Stimulated activated CD4-positive, alpha-beta T cell treated with anti-CD3 and anti-CD28 coated beads, Interleukin-4, amount 100 ng/mL, for 48 hours (primary cell): ENCODE measurements at regions not wholly inside any gene's neighbourhood (a gene's known extent, or its start where the extent isn't known, plus 50 kb on each side); places are given as distances from the start of the nearest gene placed in this dataset.

Experiments
- DNase-seq, 2 donors: peaks; one replicate each; pipeline ENCODE4 v3.0.0-alpha.2; 2020; ENCODE audit warnings: low read depth in 2 of 2

DNA sequence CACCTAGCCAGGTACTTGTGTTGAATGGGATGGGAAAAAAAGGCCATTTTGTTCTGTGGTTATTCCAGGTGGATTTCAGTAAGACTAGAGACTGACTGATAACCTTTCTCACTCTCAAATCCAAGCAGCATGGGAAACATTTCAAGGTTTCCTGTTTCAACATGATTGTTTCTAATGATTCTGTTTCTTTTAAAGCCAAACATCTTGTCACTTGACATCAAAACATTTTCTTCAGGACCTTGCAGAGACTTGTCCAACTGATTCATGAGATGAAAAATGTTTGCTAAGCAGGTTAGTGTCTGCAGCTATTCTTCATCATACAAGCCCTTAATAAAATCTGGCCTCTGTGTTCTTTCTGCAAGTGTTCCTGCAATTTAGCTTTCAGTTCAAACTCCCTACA is 456.5 kb upstream of the CWC22 start:
- no peak for DNase-seq

DNA sequence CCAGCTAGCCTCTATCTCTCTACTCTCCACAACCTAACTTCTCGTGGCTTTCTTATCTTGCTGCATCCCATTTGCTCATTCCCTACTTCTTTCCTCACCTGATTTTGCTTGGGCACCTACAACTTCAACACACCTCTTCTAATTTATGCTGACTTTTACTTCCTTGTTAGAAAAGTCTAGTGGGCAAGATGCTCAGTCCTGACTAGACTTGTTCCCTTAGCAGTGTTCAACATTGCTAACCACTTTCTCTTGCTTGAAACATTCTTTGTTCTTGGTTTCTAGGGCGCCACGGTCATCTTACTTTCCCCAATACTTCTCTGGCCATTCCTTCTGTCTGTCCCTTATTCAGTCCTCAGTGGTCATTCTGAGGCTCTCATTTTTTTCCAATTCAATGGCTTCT is 454.7 kb upstream of the CWC22 start:
- no peak for DNase-seq

DNA sequence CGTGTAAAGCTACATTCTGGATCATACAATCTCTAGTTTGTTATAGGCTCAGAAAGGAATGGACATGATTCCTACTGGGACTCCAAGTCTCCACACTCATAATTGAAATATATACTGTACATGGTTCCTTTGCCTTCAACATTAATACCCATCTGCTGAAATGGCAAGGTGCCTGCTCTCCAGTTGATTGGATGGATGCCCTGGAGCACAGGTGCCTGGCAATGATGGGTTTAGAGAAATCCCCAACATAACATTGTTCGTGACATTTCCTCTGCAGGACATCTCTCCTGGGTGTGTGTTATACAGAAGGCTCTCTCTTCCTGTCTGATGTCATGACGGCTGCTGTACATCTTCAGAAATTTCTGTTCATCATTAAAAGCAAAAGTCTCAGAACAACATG is 449.7 kb upstream of the CWC22 start:
- DNase-seq, result no peak

DNA sequence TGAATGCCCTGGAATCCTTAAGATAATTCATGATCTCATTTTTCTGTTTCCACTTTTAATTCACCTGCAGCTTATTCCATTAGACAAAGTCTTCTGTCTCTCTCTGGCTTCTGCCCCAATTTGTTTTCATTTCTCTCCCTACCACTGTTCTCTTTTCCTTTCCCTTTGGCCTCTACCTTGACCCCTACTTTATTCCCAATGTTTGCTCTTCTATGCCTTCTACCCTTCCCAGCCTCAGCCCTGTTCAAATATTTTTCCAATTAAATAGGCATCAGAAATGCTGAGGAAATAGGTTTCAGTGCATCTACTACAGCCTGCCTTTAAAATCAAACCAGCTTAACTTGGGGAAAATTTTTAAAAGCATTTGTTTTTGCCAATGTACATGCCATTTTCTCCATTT is 443.7 kb upstream of the CWC22 start:
- DNase-seq, result no peak

DNA sequence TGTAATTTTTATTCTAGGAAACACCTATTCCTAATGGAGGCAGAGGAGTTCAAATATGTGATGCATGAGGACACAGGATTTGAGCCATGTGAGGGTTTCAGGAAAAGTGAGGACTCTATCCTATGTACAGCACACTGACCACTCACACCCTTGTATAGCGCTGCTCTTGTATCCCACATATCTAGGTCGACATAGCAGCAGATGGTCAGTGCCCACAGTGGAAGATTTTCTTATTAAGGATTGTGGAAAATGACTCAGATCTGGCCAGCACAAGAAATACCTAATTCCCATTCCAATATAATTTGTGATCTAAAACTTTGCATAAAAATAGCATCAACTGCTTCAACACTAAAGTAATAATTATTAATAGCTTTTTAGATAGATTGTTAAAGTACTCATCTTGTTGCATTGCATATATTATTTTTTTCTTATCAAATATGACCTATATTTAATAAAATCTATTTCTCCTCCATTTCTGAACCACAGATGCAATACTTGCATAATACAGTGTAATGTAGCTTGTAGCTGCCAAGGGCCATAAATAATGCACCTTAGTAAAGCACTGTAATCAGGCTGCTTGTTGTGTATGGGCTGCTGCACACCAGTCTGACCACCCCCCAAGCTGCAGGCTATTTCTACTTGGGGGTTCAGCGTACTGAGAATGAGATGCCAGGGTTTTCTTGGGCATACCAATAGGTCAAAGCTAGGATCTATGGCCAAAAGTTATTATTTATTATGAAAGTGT is 442.2 kb upstream of the CWC22 start:
- DNase-seq, result no peak

DNA sequence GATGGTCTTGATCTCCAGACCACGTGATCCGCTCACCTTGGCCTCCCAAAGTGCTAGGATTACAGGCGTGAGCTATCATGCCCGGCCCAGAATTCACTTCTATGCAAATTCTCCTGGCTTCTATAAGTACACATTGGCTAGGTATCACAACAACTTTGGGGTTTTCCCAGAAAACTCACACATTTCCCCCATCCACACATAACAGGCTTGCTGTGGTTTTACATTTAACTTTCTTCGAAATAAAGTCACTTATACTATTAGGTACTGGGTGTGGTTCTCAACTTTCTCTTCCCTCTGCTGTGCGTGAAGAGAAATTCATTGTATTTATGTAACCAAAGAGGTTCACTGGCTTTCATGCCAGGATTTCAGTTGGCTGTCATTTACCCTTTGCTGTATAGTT is 439.4 kb upstream of the CWC22 start:
- DNase-seq, result no peak

DNA sequence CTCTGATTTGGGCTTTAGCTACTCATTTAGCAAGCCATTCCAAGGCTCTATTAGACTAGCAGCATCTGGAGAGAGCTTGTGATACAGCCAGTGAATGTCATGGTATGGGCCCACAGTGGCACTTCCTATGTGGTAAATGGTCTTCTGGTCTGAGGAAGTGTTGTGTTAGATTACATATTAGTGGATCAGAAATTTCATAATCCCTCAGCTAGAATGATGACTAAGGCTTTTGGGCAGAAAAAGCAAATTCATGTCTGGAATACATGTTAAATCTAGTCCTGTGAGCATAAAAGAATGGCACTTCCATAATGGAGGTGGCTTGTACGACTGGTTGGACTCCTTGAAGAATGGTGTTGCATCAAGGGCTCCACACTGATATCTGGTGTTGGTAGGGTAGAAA is 436.8 kb upstream of the CWC22 start:
- no peak for DNase-seq

DNA sequence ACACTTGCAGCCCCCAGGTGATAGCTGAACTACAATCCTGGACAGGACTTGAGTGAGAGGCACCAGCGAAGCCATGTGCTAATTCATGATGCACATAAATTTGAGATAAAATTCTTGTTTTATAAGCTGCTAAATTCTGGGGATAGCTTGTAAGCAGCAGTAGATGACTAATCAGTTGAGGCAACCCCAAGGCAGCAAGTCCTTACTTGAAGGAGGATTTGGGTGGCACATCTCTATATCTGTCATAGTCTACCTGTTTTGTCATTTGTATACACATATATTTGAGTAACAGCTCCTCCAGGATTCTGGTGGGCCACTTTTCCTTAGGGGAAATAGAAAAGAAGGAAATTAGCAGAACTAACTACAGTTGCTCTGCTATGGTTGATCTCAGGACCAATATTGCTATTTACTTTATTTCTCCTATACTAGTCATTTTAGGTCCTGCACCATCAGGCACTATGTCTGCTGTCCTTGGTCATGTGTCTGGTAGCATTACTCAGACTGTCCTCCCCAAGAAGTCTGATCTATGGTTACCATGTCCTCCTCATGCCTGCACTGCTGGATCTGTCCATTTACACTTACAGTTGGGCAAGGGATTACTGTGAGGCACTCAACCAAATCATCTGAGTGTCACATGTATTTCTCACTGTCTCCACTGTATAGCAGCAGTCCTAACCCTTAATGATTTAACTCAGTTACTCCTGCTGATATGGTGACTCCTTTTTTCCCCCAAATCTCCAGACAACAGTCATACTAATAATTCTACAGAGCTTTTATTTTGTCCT is 436.0 kb upstream of the CWC22 start:
- no peak for DNase-seq

DNA sequence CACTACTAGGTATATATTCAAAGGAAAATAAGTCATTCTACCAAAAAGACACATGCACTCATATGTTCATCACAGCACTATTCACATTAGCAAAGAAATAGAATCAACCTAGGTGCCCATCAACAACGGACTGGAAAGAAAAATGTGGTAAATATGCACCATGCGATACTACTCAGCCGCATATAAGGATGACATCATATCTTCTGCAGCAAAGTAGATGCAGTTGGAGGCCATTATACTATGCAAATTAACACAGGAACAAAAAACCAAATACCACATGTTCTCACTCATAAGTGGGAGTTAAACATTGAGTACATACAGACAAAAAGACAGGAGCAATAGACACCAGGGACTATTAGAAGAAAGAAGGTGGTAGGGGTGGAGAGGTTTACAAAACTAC is 412.1 kb upstream of the CWC22 start:
- no peak for DNase-seq

DNA sequence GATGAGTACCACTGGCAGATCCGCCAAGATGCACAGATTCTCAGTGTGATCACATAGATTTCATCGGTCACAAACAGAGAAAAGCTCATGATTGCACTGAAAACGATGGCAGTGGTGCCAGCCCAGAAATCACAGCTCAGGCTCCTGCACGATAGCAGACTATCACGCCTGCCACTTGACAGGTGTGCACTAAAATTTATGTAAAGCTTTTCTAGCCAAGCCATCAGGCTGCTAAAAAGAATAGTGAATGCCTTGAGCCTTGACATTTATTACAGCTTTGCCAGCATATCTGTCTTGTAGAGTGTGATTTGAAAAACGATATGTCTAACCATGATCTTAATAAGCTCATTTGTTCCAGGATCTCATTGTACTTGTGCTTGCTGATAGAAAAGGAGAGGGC is 409.5 kb upstream of the CWC22 start:
- DNase-seq, result no peak

DNA sequence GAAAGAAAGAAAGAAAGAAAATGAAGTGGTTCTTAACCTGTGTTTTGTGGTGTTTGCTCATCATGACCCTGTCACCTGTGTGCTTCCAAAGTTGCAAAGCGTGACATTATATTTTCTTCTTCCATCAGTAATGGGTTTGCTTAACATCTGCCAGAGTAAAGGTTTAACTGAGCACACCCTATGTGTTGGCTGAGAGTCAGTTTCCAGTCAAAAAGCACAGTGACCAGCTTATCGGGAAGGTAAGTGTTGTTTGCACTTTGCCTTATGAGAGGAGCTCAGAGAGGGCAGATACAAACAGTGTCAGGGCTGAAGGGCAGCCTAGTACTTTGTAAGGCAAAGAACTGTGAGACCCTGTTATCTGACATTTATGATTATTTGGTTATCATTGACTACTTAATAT is 406.2 kb upstream of the CWC22 start:
- DNase-seq, result no peak

DNA sequence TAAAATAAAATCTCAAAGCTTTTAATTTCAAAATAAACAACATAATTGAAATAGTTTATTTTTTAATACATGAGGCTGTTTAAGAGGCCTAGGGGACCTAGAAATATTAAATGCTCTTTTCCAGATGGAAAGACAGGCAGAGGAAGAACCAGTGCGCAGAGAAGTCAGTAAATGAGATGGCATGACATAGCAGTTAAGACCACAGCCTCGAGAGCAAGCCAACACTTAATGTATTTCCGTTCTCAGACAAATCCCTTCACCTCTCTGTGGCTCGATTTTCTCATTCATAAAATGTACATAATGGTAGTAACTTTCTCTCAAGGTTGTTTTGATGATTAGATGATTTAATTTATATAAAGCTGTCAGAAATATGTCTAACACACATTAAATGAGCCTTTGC is 405.1 kb upstream of the CWC22 start:
- no peak for DNase-seq

DNA sequence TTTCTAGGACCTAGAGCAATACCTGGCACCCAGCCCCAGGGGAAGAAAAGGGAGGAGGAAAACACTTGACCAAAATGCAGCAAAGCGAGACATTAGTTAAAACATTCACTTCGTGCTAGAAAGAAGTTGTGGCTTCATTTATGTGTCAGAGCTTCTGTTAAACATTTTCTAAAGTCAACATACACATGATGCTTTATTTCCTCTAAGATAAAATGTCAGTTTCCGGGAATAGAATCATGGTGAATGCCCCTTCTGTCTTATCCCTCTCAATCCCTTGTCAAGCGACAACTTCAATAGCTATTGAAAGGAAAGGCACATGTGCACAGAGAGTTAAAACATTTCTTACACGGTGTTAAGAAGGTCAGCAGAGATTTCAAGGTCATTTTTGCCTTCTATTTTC is 404.6 kb upstream of the CWC22 start:
- no peak for DNase-seq

DNA sequence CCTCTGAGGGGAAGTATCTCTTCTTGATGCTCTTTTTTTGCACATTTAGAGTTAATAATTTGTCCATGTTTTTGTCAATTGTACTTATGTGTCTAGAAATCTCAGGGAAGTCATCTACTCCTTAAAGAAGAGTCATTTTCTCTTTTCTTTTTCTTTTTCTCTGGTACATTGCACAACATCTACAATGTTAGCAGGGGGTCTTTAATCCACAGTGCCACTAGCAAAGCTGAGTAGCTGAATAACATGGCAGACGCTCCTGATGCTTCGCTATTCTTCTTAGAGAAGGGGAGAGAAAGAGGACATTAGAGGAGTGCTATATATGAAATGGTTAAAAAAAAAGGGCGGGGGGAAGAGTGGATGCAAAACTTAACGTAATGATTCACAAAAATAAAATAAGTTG is 399.6 kb upstream of the CWC22 start:
- no peak for DNase-seq

DNA sequence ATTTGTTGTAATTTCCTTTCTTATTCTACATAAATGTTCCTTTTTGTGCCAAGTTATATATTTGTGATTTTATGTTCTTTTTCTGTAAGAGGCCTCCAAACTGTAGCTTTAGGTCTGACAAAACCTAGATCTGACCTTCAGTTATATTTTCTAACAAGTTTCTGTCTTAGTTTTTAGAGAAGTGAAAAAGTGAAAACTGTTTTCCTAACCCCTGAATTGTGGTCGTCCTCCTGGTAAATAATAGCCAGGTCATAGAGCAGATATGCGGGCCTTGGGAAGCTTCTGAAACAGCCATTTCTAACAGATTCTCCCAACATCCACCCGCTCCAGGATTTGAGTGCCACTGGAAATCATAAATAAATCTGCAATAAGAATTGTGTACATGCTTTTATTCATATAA is 398.4 kb upstream of the CWC22 start:
- DNase-seq, result no peak

DNA sequence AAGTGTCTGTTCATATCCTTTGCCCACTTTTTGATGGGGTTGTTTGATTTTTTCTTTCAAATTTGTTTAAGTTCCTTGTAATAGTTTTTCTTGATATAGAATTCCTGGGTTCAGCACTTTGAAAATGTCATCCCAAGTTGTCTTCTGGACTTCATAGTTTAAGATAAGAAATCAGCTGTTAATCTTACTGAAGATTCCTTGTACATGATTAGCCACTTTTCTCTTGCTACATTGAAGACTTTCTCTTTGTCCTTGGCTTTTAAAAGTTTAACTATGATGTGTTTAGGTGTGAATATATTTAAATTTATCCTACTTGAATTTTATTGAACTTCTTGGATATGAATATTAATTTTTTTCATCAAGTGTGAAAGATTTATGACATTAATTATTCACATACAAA is 387.2 kb upstream of the CWC22 start:
- DNase-seq, result no peak

DNA sequence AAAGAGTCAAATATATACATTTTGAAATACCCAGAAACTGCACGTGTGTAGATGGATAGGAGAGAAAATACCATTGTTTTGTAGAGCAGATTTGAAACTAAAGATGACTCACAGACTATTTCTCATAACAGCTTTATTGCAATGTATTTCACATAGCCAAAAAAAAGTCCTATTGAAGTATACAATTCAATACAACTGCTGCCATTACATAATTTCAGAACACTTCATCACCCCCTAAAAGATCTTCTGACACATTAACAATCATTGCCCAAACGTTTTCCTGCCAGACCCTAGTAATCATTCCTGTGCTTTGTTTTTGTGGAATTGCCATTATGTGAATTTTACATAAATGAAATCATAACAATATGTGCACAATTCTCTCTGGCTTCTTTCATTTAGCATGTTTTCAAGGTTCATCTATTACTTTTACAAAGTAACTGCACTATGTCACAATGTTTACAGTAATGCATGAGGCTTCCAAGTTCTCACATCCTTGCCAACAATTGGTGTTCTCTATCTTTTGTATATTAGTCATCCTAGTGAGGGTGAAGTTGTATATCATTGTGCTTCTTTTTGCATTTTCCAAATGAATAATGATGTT is 378.6 kb upstream of the CWC22 start:
- no peak for DNase-seq

DNA sequence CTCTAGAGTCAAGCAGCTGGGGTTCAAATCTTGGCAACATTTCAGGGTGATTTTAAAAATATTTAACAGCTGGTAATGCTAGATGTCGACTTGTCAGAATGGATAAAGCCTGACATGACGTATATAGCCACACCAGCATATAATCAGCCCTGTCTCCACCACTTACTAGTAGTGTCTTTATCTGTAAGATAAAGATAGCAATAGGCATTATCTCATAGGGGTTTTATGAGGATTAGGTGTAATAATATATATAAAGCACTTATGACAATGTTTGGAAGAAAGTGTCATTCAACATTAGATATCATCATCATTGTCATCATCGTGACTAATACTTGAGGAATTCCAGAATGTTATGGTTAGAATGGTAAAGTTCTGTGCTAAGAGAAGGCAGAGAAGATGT is 369.0 kb upstream of the CWC22 start:
- no peak for DNase-seq

DNA sequence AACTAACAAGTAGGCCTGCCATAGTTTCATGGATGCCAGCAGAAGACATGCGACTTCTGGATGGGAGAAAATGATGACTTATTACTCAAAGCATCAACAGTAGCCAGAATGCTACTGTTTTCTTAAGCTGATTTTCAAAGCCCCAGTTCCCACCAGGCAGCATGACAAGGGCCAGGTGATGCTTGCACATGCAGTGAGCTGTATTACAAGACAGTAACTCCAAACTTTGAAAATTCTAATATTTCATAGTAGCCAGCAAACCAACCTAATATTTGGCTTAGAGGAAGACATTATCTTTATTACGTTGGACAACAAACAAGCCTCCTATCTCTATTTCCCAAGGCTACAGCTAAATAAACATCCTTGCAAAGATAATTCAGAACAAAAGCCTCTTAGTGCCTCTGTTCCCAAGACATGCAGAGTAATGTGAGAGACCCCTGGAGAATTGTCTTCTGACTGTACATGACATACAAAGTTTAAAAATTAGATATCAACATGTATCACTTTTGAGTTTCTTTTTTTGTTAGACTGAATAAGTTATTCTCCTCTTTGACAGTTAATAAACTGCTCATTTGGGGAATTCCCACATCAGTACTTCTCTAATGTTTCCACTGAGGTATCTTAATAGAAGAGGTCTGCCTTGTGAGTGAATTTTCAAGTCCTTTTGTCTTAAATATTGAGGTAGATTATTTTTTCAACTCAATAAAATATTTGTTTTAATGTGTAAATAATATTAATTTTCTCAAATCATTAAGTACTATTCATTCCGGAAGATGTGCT is 367.6 kb upstream of the CWC22 start:
- no peak for DNase-seq

DNA sequence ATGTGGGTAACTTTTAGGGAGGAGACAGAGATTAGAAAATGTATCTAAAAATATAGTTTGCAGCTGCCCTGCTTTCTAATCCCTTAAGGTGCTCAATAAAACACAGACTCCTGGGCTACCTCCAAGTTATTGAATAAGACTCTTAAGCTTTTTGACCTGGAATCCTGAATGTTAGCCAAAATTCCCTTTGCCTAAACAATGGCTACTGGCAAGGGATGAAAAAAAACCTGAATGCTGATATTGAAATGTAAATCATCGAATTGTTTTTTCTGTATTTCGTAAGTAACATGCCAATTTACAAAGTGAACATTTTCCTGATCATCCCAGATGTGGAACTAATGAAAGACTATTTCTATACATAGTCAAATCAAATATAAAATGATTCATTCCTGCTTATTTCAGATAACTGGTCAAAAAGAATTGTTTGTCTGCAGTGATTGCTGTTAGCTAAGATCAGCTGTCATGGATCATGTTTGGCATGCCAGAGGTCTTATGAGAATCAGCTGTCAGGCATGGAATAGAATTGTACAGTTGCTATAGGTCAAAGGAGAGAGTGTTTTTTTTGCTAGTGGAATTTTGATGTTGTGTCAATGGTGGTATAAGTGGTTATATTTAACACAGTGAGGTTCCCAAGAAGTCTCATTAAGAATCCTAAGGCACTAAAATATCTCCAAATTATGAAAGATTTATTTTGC is 363.6 kb upstream of the CWC22 start:
- DNase-seq, result no peak

DNA sequence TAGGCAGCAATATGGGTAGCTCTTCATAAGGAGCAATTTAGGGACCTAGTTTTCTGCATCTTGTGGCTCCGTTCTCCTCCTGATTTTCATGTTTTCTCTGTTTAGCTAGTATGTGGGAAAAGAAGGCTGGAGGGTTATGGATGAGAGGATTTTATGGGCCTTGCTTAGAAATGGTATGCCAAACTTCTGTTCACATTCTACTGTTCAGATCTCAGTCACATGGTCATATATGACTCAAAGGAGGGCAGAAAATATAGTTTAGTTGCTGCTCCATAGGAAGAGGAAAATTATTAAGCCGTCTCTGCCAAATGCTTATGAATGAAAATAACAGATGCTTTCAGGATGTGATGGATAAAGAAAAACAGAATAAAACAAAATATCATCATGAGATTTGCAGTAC is 361.8 kb upstream of the CWC22 start:
- DNase-seq, result no peak

DNA sequence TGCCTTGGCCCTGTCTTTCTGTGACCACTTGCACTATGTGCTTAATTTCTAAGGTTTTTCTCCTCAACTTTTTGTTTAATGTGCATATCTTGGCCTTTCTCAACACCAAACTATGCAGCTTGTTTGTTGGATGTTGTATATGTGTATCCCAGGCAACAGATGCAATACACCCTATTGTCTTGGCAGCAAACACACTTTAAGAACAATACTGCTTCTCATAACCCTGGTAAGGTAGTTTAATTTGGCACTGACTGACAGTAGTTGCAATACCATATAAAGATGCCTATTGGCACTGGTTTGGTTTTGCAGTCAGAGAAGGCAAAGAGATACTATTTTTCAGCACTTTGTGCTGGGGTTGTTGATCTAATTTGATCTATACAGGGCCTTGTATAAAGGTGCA is 360.7 kb upstream of the CWC22 start:
- DNase-seq, result no peak
